G401.6 (cell line): ENCODE measurements at regions not wholly inside any gene's neighbourhood (a gene's known extent, or its start where the extent isn't known, plus 50 kb on each side); places are given as distances from the start of the nearest gene placed in this dataset.
A peak's percentile ranks its signal among the peaks of the same experiment; 100 is the strongest.

Source experiments
- FAIRE-seq: peaks from 2 replicates; lab custom pipeline; 2012; peaks lifted over from hg19 to GRCh38; lab: Jason Lieb, UNC

- FAIRE-seq = no peak
Measured at GRCh38 chr12:67151886-67152285, 117.3 kb upstream of the CAND1 start.

- no peak for FAIRE-seq
Measured at GRCh38 chr12:67152451-67152850, 116.7 kb upstream of the CAND1 start.

- no peak for FAIRE-seq
Measured at GRCh38 chr12:67154901-67155300, 114.3 kb upstream of the CAND1 start.

GRCh38 chr12:67155863-67156262 is 113.3 kb upstream of the CAND1 start:
- FAIRE-seq = no peak

- peak; percentile 59 for FAIRE-seq
Measured at GRCh38 chr12:67161322-67161918, 107.7 kb upstream of the CAND1 start.

- no peak for FAIRE-seq
Measured at GRCh38 chr12:67173258-67173657, 95.9 kb upstream of the CAND1 start.

- FAIRE-seq = no peak
Measured at GRCh38 chr12:67182551-67182950, 86.6 kb upstream of the CAND1 start.

- FAIRE-seq = no peak
Measured at GRCh38 chr12:67193704-67194103, 75.5 kb upstream of the CAND1 start.

- FAIRE-seq = no peak
Measured at GRCh38 chr12:67200386-67200785, 68.8 kb upstream of the CAND1 start.

- no peak for FAIRE-seq
Measured at GRCh38 chr12:67202011-67202677, 67.0 kb upstream of the CAND1 start.

- FAIRE-seq = no peak
Measured at GRCh38 chr12:67202678-67203012, 66.5 kb upstream of the CAND1 start.

- no peak for FAIRE-seq
Measured at GRCh38 chr12:67208281-67209067, 60.7 kb upstream of the CAND1 start.

GRCh38 chr12:67211029-67211428 is 58.1 kb upstream of the CAND1 start:
- FAIRE-seq = no peak

- FAIRE-seq = no peak
Measured at GRCh38 chr12:67211494-67211893, 57.7 kb upstream of the CAND1 start.

- FAIRE-seq = no peak
Measured at GRCh38 chr12:67217647-67218046, 51.5 kb upstream of the CAND1 start.
